GM18502 (cell line): ENCODE measurements at regions not wholly inside any gene's neighbourhood (a gene's known extent, or its start where the extent isn't known, plus 50 kb on each side); places are given as distances from the start of the nearest gene placed in this dataset.

ENCODE experiments used
- ATAC-seq: cut with Tn5 transposase; IDR thresholded peaks from one replicate; pipeline ENCODE4 v1.9.1; 2021; ENCODE audit warnings: mild to moderate bottlenecking; ENCODE audit not compliant: unreplicated experiment, poor library complexity

DNA sequence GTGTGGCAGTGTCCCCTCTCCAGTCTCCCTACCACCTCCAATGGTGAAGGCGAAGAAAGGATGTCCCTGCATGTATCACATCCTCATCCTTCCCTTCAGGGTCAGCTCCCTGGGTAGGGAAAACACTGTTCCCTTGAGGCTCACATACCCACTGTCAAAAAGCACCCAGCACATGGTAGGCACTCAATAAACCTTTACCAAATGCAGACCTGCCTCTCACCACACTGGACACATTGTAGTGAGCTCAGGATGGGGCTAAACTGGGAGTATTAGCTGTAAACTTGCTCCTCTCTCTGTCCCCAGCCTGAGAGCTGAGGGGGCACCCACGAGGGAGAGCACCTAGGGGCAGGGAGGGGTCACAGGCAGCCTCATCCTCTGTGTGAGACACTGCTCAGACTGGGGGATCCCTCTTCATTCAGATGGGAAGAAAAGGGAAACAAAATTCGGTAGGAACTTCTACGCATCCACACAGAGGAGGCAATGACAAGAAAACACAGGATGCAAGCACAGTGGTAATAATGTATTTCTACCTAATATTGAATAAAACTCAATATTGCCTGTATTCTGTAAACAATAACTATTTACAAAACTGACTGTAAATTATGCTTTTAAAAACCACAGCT is 101.6 kb upstream of the TOP3B start:
- no peak for ATAC-seq

GRCh38 chr22:22082960-22083359 is 100.4 kb upstream of the TOP3B start:
- no peak for ATAC-seq

DNA sequence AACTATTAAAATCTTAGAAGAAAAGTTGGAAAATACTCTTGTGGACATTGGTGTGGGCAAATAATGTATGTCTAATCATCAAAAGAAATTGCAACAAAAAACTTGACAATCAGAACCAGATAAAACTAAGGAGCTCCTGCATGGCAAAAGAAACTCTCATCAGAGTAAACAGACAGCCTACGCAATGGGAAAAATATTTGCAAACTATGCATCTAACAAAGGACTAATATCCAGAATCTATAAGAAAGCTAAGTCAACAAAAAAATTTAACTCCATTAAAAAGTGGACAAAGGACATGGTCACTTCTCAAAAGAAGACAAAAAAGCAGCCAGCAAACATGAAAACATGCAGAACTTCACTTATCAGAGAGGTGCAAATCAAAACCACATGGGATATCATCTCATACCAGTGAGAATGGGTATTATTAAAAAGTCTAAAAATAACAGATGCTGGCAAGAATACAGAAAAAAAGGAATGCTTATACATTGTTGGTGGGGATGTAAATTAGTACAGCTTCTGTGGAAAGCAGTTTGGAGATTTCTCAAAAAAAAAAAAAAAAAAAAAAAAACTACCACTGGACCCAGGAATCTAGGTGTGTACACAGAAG is 99.7 kb upstream of the TOP3B start:
- no peak for ATAC-seq

DNA sequence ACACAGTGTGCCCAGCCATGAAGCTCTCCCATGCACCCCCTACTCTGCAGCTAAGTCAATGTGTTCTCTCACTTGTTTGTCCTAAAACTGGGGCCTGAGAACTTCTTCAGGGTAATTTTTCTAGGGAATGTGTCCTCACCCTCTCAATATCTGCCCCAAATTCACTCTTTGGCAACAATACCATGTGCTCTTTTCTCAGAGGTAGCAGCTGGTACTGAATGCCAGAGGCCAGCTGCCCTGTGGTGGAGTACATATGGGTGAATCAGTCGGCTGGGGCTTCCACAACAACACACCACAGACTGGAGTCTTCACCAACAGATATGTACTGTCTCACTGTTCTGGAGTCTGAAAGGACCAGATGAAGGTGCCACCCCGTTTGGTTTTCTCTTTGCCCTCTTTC is 97.7 kb upstream of the TOP3B start:
- ATAC-seq = no peak

GRCh38 chr22:22079404-22080148 is 97.0 kb upstream of the TOP3B start:
- no peak for ATAC-seq

DNA sequence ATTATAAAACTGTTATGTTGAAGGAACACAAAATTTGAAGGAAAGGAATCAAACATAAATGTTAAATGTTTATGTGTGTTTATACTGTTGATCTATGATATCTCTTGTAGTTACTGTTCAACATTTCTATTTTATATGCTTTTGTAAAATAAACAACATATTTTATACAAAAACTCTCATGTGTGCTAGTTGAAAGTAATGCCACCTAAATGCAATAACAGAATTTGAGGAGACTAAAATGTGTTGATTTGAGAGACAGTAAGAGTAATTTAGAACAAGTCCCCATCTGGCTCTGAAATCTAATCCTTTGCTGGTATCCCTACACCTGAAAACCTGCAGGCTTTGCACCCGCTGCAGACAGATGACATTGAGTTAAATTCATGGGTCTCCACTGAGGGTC is 95.7 kb upstream of the TOP3B start:
- ATAC-seq = no peak

DNA sequence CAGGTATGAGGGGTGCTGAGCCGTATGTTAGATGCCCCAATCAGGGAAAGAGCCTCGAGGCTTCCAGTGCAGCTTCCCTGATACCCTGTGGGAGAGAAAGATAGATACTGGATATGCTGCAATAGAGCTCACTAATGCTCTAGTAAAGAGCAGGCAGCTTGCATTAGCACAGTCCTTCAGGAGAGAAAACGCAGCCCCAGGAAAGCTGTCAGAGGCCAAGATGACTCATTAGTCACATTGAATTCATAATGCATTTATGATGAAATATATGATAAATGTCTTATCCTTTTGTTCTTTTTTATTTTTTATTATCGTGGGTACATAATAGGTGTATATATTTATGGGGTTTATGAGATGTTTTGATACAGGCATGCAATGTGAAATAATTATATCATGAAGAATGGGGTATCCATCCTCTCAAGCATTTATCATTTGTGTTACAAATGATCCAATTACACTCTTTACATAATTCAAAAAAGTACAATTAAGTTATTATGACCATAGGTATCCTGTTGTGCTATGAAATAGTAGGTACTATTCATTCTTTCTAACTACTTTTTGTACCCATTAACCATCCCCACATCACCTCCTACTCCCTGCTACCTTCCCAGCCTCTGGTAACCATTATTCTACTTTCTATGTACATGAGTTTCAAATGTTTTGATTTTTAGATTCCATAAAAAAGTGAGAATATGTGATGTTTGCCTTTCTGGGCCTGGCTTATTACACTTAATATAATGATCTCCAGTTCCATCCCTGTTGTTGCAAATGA is 94.5 kb upstream of the TOP3B start:
- no peak for ATAC-seq

- ATAC-seq = no peak
These were observed 93.8 kb upstream of the TOP3B start for GRCh38 chr22:22076361-22076760.

DNA sequence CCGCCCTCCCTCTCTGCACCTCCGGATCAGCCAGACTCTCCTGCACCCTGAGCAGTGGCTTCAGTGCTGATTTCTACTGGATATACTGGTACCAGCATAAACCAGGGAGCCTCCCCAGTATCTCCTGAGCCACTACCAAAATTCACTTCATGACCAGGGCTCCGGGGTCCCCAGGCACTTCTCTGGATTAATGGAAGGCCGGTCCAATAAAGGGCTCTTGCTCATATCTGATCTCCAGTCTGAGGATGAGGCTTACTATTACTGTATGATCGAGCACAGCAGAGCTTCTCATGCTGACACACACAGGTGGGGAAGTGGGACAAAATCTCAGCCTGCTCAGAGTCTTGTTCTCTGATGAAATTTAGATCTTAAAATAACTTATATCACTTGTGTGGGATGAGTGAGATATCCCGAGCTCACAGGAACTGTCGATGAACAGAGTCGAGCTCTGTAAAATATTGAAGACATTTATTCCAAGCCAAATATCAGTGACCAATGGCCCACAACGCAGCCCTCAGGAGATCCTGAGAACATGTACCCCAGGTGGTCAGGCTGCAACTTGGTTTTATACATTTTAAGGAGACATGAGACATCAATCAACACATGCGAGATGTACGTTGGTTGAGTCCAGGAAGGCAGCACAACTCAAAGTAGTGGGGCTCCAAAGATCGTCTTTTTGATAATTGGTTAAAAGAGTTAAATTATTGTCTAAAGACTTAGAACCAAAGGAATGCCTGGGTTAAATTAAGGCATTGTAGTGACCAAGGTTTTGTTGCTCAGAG is 93.0 kb upstream of the TOP3B start:
- no peak for ATAC-seq

DNA sequence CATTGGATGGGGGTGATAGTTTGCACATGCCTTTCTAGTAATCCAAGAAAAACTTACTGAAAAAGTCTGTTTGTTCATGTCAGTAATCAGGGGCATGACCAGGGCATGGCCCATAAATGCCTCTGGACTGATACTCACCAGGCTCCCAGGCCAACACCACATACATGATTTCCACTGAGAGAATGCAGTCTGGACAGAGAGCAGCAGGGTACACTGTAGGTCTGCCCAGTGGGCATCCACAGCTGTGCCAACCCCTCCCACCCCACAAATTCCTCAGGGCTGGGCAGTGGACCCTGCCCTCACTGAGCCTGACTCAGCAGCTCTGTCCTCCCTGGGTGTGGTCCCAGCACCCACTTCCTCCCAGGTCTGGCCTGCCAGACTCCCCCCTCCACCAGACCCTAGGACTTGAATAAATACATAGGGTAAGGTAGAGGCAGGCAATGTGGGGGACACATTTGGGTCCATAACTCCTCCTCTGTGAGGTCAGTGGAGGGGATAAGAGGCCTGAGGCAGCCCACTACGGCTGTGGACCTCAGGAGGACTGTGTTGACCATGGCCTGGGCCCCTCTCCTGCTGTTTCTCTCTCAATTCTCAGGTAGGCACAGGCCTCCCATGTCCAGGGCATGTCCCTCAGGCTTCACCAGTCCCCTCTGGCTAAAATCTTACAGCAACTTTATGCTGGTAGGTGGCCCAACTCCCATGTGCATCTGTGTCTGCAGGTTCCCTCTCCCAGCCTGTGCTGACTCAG is 92.2 kb upstream of the TOP3B start:
- ATAC-seq = no peak

- no peak for ATAC-seq
These were observed 91.4 kb upstream of the TOP3B start for GRCh38 chr22:22073769-22074561.

- ATAC-seq = no peak
These were observed 89.7 kb upstream of the TOP3B start for GRCh38 chr22:22072169-22072836.

GRCh38 chr22:22071455-22071854 is 88.9 kb upstream of the TOP3B start:
- no peak for ATAC-seq

DNA sequence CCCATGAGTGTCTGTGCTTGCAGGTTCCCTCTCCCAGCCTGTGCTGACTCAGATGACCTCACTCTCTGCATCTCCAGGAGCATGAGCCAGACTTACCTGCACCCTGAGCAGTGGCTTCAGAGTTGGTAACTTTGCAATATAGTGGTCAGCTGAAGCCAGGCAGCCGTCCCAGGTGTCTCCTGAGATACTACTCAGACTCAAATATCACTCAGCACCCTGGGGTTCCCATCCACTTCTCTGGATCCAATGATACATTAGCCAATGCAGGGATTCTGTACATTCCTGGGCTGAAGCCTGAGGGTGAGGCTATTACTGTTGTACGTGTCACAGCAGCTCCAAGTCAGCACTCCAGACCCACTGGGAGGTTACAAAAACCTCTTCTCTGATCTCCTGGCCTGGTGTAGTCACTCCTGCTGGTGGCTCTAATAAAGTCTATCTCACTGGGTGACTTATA is 87.8 kb upstream of the TOP3B start:
- ATAC-seq = no peak

DNA sequence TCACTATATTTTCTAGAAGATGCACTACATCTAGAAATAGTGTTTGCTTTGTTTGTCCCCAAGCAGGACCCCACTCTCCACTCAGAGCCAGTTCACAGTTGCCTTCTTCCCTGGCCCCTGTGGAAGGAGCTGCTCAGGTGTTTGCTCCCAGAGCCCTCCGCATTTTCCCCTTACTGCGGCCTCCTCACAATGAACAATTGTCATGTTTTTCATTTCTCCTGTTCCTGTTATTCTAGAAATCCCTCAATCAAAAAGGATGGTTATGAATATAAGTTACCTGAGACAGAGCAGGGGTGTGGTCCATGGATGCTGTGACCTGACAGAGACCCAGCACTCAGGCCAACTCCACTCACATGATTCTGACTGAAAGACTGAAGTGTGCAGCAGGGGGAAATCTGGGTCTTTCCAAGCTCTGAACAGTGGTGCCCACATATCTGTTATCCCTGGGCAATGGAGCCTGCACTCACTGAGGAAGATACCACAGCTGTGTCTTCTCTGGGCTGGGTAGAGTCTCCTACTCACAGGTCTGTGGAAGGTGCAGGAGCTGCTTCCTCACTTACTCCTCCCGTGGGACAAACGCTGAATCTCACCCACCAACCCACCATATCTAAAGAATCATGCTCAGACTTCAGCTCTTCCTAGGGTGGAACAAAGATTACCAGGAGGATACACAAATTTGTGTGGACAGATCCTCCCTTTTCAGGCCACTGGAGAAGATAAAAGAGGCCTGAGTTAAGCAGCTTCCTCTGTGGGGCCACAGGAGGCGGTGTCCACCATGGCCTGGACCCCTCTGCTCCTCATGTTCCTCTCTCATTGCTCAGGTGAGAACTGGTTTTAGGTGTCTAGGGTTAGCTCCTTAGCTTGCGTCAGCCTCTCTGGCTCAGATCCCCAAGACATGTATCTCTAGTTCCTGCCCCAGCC is 87.1 kb upstream of the TOP3B start:
- ATAC-seq = no peak

DNA sequence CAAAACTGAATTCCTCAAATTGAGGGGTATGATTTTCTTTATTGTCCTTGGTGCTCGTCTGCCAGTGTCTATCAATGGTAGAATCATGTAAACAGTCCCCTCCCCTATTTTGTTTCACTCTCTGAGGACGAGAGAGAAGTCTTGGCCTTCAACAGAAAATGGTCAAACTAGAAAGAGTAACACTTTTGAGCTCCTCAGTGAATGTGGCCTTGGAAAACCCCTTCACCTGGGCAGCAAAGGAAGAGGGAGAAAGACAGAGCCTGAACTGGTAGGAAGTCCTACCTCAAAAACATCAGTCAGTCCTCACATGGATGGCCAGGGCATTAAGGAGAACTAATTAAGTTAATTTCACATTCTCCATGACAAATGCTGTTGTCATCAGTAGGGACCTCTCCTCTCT is 86.1 kb upstream of the TOP3B start:
- no peak for ATAC-seq

- no peak for ATAC-seq
These were observed 85.4 kb upstream of the TOP3B start for GRCh38 chr22:22068025-22068424.
